ENCODE measurements at regions not wholly inside any gene's neighbourhood (a gene's known extent, or its start where the extent isn't known, plus 50 kb on each side); places are given as distances from the start of the nearest gene placed in this dataset.

- Histone ChIP-seq H3K4me3 (ENCODE audit: extremely low read depth in 1 of 4, insufficient read depth in 2 of 4, low read depth in 3 of 4, low read length in 4 of 4) (no peak overlapping the region), H3K14ac (ENCODE audit: insufficient read length) (no peak overlapping the region), H3K18ac (ENCODE audit: extremely low read depth, low read length) (no peak overlapping the region), H4K20me1 (replicated peaks in 1 of 2; ENCODE audit: control insufficient read depth in 1 of 2, insufficient read depth in 2 of 2, low read length in 2 of 2) (no peaks in the 10 kb centered on the region), H2BK5ac (ENCODE audit: low read depth, low read length) (no peak overlapping the region), H3K23ac (ENCODE audit: insufficient read length) (no peak overlapping the region), H4K5ac (ENCODE audit: insufficient read length, low read depth, low read length) (no peak overlapping the region), H2BK12ac (ENCODE audit: low read depth, low read length) (no peak overlapping the region), H3K23me2 (ENCODE audit: low read depth, low read length) (no peaks in the 10 kb centered on the region), H3K56ac (replicated peaks; ENCODE audit: insufficient read length, low read depth, low read length) (no peak overlapping the region), H2AK5ac (ENCODE audit: low read depth, low read length) (no peak overlapping the region), H3K27me3 (replicated peaks in 1 of 4; ENCODE audit: control insufficient read depth in 3 of 4, extremely low read depth in 1 of 4, insufficient read depth in 3 of 4, low read length in 3 of 4) (peaks cover 0 to 1% (median 0%) of the 10 kb centered on the region in 4 experiments; a peak in 1 of 7 replicates), H3K9me3 (ENCODE audit: insufficient read depth in 2 of 2, low read depth in 1 of 2, low read length in 1 of 2) (no peaks in the 10 kb centered on the region), H2AFZ (ENCODE audit: low read length) (no peak overlapping the region), H3K4me2 (ENCODE audit: insufficient read depth in 1 of 2, low read depth in 2 of 2, low read length in 2 of 2) (no peak overlapping the region), H4K8ac (ENCODE audit: extremely low read depth, insufficient read depth, low read length) (no peak overlapping the region), H3K36me3 (ENCODE audit: control insufficient read depth in 2 of 4, insufficient read depth in 4 of 4, low read length in 3 of 4) (no peaks in the 10 kb centered on the region), H3K9ac (replicated peaks in 1 of 4; ENCODE audit: extremely low read depth in 1 of 4, low read depth in 3 of 4, low read length in 3 of 4) (no peak overlapping the region), H4K91ac (replicated peaks; ENCODE audit: insufficient read length, low read length) (no peak overlapping the region), H2BK120ac (replicated peaks; ENCODE audit: low read depth, low read length) (no peak overlapping the region), H2BK20ac (ENCODE audit: low read length) (no peak overlapping the region), H2BK15ac (ENCODE audit: low read length) (no peak overlapping the region), H3K79me1 (ENCODE audit: low read depth, low read length) (no peaks in the 10 kb centered on the region), H3K27ac (ENCODE audit: low read depth, low read length) (no peak overlapping the region), H3K4me1 (replicated peaks in 1 of 4; ENCODE audit: control insufficient read depth in 3 of 4, insufficient read depth in 4 of 4, low read length in 3 of 4) (peaks cover 0 to 10% (median 0%) of the 10 kb centered on the region in 4 experiments; a peak in 3 of 7 replicates), H3K4ac (replicated peaks; ENCODE audit: insufficient read length, low read depth, low read length) (no peak overlapping the region), H3K79me2 (ENCODE audit: control insufficient read depth in 1 of 2, insufficient read depth in 2 of 2, low read length in 2 of 2) (no peaks in the 10 kb centered on the region)
- no peak for FAIRE-seq
- no peak for DNase-seq (ENCODE audit: low read depth in 1 of 2, low spot score in 2 of 2)
- ChIA-PET CTCF (ENCODE audit: partially characterized antibody) (interaction anchor here (0.6 kb wide), 1 partner anchor 306 kb away, joined by 3 read pairs; no protein-coding TSS in a partner anchor), POLR2A (ENCODE audit: partially characterized antibody) (no interaction called here)
- TF ChIP-seq CTBP2 (IDR thresholded peaks at IDR 0.05; ENCODE audit: borderline replicate concordance, insufficient read depth, insufficient read length, low read length) (no peak), RBBP5 (IDR thresholded peaks at IDR 0.05; ENCODE audit: borderline replicate concordance, low read depth, low read length) (no peak), CHD2 (IDR thresholded peaks at IDR 0.05; ENCODE audit: low read length) (no peak), SP2 (IDR thresholded peaks at IDR 0.05; ENCODE audit: low read length) (no peak), FOSL1 (IDR thresholded peaks at IDR 0.05; ENCODE audit: insufficient read depth, low read depth, low read length) (no peak)
- TF ChIP-seq, protein P1, sequence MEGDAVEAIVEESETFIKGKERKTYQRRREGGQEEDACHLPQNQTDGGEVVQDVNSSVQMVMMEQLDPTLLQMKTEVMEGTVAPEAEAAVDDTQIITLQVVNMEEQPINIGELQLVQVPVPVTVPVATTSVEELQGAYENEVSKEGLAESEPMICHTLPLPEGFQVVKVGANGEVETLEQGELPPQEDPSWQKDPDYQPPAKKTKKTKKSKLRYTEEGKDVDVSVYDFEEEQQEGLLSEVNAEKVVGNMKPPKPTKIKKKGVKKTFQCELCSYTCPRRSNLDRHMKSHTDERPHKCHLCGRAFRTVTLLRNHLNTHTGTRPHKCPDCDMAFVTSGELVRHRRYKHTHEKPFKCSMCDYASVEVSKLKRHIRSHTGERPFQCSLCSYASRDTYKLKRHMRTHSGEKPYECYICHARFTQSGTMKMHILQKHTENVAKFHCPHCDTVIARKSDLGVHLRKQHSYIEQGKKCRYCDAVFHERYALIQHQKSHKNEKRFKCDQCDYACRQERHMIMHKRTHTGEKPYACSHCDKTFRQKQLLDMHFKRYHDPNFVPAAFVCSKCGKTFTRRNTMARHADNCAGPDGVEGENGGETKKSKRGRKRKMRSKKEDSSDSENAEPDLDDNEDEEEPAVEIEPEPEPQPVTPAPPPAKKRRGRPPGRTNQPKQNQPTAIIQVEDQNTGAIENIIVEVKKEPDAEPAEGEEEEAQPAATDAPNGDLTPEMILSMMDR (IDR thresholded peaks at IDR 0.05; ENCODE audit: control extremely low read depth in 1 of 3, insufficient read depth in 1 of 3, low read depth in 1 of 3, low read length in 3 of 3) = no peak
These were observed 121.8 kb downstream of the PMAIP1 start for GRCh38 chr18:60021556-60021955.

All from H1 (cell line).